HG02852 (cell line): ENCODE measurements at regions not wholly inside any gene's neighbourhood (a gene's known extent, or its start where the extent isn't known, plus 50 kb on each side); places are given as distances from the start of the nearest gene placed in this dataset.
"Not testable (repeated sequence)": the region's sequence is repeated elsewhere in the genome, so short reads cannot be mapped to it uniquely, and the experiment has no call there.

Source experiments
- ATAC-seq: cut with Tn5 transposase; IDR thresholded peaks from one replicate; pipeline ENCODE4 v1.9.1; 2021; ENCODE audit warnings: mild to moderate bottlenecking, moderate library complexity; ENCODE audit not compliant: unreplicated experiment

GRCh38 chr3:24545887-24546286 is 51.2 kb upstream of the THRB start:
- no peak for ATAC-seq

- ATAC-seq = no peak
Measured at GRCh38 chr3:24548278-24548677, 53.6 kb upstream of the THRB start.

- ATAC-seq = no peak
Measured at GRCh38 chr3:24550588-24550987, 55.9 kb upstream of the THRB start.

- ATAC-seq = peak; percentile 52
Measured at GRCh38 chr3:24551626-24552025, 57.0 kb upstream of the THRB start.

GRCh38 chr3:24562895-24563294 is 68.2 kb upstream of the THRB start:
- peak; percentile 95 for ATAC-seq

- no peak for ATAC-seq
Measured at GRCh38 chr3:24565053-24565452, 70.4 kb upstream of the THRB start.

GRCh38 chr3:24565656-24566055 is 71.0 kb upstream of the THRB start:
- no peak for ATAC-seq

- no peak for ATAC-seq
Measured at GRCh38 chr3:24566927-24567326, 72.3 kb upstream of the THRB start.

GRCh38 chr3:24572409-24572808 is 77.8 kb upstream of the THRB start:
- ATAC-seq = not testable (repeated sequence)

- no peak for ATAC-seq
Measured at GRCh38 chr3:24573576-24573975, 78.9 kb upstream of the THRB start.

- ATAC-seq = no peak
Measured at GRCh38 chr3:24578324-24578723, 83.7 kb upstream of the THRB start.

GRCh38 chr3:24578951-24579421 is 84.3 kb upstream of the THRB start:
- ATAC-seq = no peak

- no peak for ATAC-seq
Measured at GRCh38 chr3:24582431-24583403, 88.1 kb upstream of the THRB start.

- ATAC-seq = no peak
Measured at GRCh38 chr3:24586920-24587319, 92.3 kb upstream of the THRB start.

GRCh38 chr3:24588629-24589512 is 94.2 kb upstream of the THRB start:
- no peak for ATAC-seq

- ATAC-seq = no peak
Measured at GRCh38 chr3:24589513-24589851, 94.8 kb upstream of the THRB start.

- no peak for ATAC-seq
Measured at GRCh38 chr3:24589931-24590880, 95.6 kb upstream of the THRB start.

GRCh38 chr3:24591191-24591590 is 96.5 kb upstream of the THRB start:
- ATAC-seq = no peak

- no peak for ATAC-seq
Measured at GRCh38 chr3:24591661-24592555, 97.3 kb upstream of the THRB start.

GRCh38 chr3:24594161-24594560 is 99.5 kb upstream of the THRB start:
- no peak for ATAC-seq
